Cardiac muscle cell (in vitro differentiated cells and primary cell): ENCODE measurements at regions not wholly inside any gene's neighbourhood (a gene's known extent, or its start where the extent isn't known, plus 50 kb on each side); places are given as distances from the start of the nearest gene placed in this dataset.

Source experiments
- DNase-seq, 2 donors: peaks; one replicate each; pipeline versions ENCODE4 v3.0.0 to v3.0.0-alpha.2; 2010 to 2017; ENCODE audit warnings: low read depth in 1 of 2, low spot score in 1 of 2
- H3K27ac ChIP-seq: fragments of 200-600 bp; sonication (generic); 2 replicates; pipeline ENCODE4 v1.5.1; 2016
- H3K27me3 ChIP-seq: fragments of 200-600 bp; sonication (generic); 2 replicates; pipeline ENCODE4 v1.6.0; 2016; ENCODE audit warnings: control low read depth
- H3K36me3 ChIP-seq: fragments of 200-600 bp; sonication (generic); 2 replicates; pipeline ENCODE4 v1.5.1; 2016; ENCODE audit warnings: control low read depth
- H3K4me1 ChIP-seq: fragments of 200-600 bp; sonication (generic); 2 replicates; pipeline ENCODE4 v1.8.1; 2017; ENCODE audit warnings: low read depth, mild to moderate bottlenecking, mixed run types
- H3K4me3 ChIP-seq: fragments of 200-600 bp; sonication (generic); 2 replicates; pipeline ENCODE4 v1.5.1; 2016; ENCODE audit warnings: mild to moderate bottlenecking
- H3K9me3 ChIP-seq: fragments of 200-600 bp; sonication (generic); 2 replicates; pipeline ENCODE4 v1.5.1; 2017; ENCODE audit warnings: low read depth, mild to moderate bottlenecking, control low read depth
- TF ChIP-seq, protein P1 (sequence below): IDR thresholded peaks from 2 replicates; pipeline ENCODE4 v1.5.1; 2012; ENCODE audit warnings: low read depth, mild to moderate bottlenecking, low read length

DNA sequence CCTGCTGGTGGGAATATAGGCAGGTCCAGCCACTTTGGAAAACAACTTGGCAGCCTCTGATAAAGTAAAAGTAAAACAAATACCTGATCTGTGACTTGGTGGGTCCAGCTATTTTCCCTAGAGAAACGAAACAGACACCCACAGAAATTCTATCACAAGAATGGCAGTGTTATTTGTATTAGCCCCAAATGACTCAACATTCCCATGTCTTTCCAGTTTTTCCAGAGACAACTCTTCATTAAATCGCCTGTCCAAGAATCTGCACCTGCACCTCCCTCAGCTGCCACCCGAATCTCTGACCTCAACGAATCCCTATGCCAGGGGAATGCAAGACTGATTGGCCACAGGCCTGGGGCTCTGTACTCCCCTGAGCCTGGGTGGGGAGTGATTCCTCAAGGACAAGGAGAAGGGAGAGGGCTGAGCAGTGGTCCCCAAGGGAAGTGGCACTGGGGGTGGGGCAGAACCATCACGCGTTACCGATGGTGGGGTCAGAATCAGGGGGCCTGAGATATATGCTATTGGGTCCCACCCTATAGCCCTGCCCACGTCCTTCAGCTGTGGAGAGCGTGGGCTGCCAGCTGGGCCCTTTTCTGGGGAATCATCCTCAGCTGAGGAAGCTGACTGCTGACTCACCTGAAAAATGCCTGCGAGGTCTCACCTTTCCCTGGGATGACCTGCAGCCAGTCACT, 553.0 kb downstream of the PTPRU start:
- no peak overlapping the region for H3K27ac ChIP-seq
- H3K27me3 ChIP-seq: peaks cover 9% of the 10 kb centered on the region
- no peak for DNase-seq
- TF ChIP-seq, protein P1, sequence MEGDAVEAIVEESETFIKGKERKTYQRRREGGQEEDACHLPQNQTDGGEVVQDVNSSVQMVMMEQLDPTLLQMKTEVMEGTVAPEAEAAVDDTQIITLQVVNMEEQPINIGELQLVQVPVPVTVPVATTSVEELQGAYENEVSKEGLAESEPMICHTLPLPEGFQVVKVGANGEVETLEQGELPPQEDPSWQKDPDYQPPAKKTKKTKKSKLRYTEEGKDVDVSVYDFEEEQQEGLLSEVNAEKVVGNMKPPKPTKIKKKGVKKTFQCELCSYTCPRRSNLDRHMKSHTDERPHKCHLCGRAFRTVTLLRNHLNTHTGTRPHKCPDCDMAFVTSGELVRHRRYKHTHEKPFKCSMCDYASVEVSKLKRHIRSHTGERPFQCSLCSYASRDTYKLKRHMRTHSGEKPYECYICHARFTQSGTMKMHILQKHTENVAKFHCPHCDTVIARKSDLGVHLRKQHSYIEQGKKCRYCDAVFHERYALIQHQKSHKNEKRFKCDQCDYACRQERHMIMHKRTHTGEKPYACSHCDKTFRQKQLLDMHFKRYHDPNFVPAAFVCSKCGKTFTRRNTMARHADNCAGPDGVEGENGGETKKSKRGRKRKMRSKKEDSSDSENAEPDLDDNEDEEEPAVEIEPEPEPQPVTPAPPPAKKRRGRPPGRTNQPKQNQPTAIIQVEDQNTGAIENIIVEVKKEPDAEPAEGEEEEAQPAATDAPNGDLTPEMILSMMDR: no peak
- no peak overlapping the region for H3K4me3 ChIP-seq
- H3K36me3 ChIP-seq: no peaks in the 10 kb centered on the region
- H3K9me3 ChIP-seq: no peaks in the 10 kb centered on the region
- no peaks in the 10 kb centered on the region for H3K4me1 ChIP-seq

- Histone ChIP-seq H3K36me3 (no peaks in the 10 kb centered on the region), H3K9me3 (no peaks in the 10 kb centered on the region), H3K27me3 (peaks cover 13% of the 10 kb centered on the region), H3K27ac (no peak overlapping the region), H3K4me3 (no peak overlapping the region), H3K4me1 (no peaks in the 10 kb centered on the region)
- TF ChIP-seq, protein P1: no peak
- DNase-seq: no peak
These were observed 550.7 kb downstream of the PTPRU start for GRCh38 chr1:29786791-29787732.

- Histone ChIP-seq H3K9me3 (no peaks in the 10 kb centered on the region), H3K4me1 (no peaks in the 10 kb centered on the region), H3K27me3 (peaks cover 12% of the 10 kb centered on the region), H3K4me3 (no peak overlapping the region), H3K36me3 (no peaks in the 10 kb centered on the region), H3K27ac (no peak overlapping the region)
- DNase-seq: no peak
- TF ChIP-seq, protein P1: no peak
These were observed 549.9 kb downstream of the PTPRU start for GRCh38 chr1:29786195-29786594.

DNA sequence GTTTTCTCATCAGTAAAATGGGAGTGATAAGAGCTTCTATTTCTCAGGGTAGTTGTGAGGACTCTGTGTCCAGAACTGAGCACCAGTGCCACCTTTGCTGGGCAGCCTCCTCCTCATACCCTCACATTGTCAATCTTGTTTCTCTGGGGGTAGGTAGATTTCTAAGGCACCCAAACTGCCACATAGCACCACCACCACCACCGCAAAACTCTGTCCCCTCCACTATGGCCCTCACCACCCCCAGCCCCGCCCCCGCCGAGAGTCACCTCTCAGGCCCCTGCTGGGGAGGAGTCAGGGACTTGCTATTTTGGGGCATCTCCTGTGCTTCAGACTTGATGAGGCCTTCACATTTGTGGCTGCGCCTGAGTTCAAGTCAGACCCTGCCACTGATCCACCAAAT, 549.2 kb downstream of the PTPRU start:
- H3K4me1 ChIP-seq: no peaks in the 10 kb centered on the region
- no peak overlapping the region for H3K4me3 ChIP-seq
- H3K36me3 ChIP-seq: no peaks in the 10 kb centered on the region
- H3K27me3 ChIP-seq: peaks cover 6% of the 10 kb centered on the region
- no peaks in the 10 kb centered on the region for H3K9me3 ChIP-seq
- TF ChIP-seq, protein P1: no peak
- DNase-seq: no peak
- no peak overlapping the region for H3K27ac ChIP-seq

DNA sequence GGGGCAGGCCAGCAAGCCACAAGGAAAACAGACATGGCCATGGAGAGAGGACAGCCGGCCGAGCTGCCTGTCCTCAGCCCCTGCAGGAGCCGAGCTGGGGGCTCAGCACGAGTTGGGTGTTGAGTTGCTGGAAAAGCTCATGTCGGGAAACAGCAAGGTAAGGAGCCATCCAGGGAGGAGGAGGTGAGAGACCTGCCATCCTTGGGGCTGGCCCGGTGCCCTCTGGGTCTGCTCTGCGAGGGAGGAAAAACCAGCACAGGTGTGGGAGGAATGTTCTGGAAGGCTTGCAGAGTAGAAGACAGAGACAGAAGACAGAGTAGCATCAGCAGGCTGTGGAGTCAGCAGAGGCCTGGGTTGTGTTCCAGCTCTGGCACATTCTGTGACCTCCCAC, 548.8 kb downstream of the PTPRU start:
- peaks cover 4% of the 10 kb centered on the region for H3K27me3 ChIP-seq
- TF ChIP-seq, protein P1: no peak
- no peaks in the 10 kb centered on the region for H3K36me3 ChIP-seq
- no peak overlapping the region for H3K27ac ChIP-seq
- no peaks in the 10 kb centered on the region for H3K4me1 ChIP-seq
- no peak overlapping the region for H3K4me3 ChIP-seq
- no peak for DNase-seq
- no peaks in the 10 kb centered on the region for H3K9me3 ChIP-seq
